ENCODE measurements at regions not wholly inside any gene's neighbourhood (a gene's known extent, or its start where the extent isn't known, plus 50 kb on each side); places are given as distances from the start of the nearest gene placed in this dataset.

DNA sequence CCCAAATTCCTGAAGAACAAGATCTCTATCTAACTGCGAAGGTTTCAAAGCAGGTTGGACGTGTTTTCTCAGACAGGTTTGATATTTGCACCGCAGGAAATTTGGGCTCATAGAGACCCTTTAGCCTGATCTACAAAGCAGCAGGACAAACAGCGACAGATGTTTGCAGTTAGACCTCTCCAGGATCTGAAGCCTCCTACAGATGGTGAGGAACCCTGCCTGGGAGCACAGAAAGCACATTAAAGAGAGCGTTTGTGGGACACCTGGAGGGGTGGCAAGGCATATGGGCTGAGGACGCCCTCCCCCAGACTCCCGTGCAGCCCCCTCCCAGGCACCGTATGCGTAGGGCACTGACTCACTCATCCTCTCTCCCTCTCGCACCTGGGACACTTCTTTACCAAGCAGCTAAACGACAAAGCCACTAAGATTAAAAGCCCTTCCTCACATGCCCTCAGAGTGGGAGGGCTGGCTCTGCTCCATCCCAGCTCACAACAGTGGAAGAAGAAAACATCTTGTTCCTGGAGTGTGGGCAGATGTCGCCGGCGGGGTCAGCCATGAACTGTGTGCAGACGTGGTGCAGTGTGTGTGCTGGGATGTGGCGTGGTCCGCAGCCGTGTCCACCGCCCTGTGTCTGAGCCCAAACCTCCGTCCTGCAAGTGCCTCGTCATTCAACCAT is 249.7 kb upstream of the AFDN start:
- no peak for TF ChIP-seq CREB1 (IDR thresholded peaks at IDR 0.05; ENCODE audit: low read depth)
- no peak for TF ChIP-seq FOXM1 (IDR thresholded peaks at IDR 0.05; ENCODE audit: borderline replicate concordance, low read depth)
- no peak for TF ChIP-seq EP300 (IDR thresholded peaks at IDR 0.05; ENCODE audit: borderline replicate concordance)
- no peak for TF ChIP-seq CEBPB (IDR thresholded peaks at IDR 0.05)
- TF ChIP-seq RAD21 (IDR thresholded peaks at IDR 0.05; ENCODE audit: low read depth) = no peak

Data from Ishikawa (cell line).